WTC11 (cell line): ENCODE measurements at regions not wholly inside any gene's neighbourhood (a gene's known extent, or its start where the extent isn't known, plus 50 kb on each side); places are given as distances from the start of the nearest gene placed in this dataset.

Experiments used
- ATAC-seq: fragments of 200-7000 bp; cut with Tn5 transposase; 2 replicates; pipeline ENCODE4 v1.10.0; 2021; ENCODE audit warnings: mild to moderate bottlenecking, moderate library complexity
- CTCF ChIA-PET: fragments of 300-600 bp; sonication (Branson Sonifier 250); formaldehyde crosslinking; loops from one replicate; lab custom pipeline; 2021; ENCODE audit warnings: antibody characterized with exemption; lab: Charles Lee
- POLR2A ChIA-PET: fragments of 350-600 bp; sonication (Branson Sonifier 250); formaldehyde crosslinking; loops from one replicate; lab custom pipeline; 2021; ENCODE audit warnings: antibody characterized with exemption; lab: Charles Lee
- DNase-seq: peaks from one replicate; pipeline ENCODE4 v3.0.0; 2021; ENCODE audit warnings: low spot score
- H3K27ac Mint-ChIP-seq: 2 replicates; pipeline ENCODE4 v1.8.0; 2021; ENCODE audit warnings: mixed read lengths
- H3K27me3 Mint-ChIP-seq: 2 replicates; pipeline ENCODE4 v1.8.0; 2021; ENCODE audit warnings: low read depth, mild to moderate bottlenecking, moderate library complexity, mixed read lengths
- H3K36me3 Mint-ChIP-seq: 2 replicates; pipeline ENCODE4 v1.8.0; 2021; ENCODE audit warnings: mixed read lengths
- H3K4me1 Mint-ChIP-seq: 2 replicates; pipeline ENCODE4 v1.8.0; 2022; ENCODE audit warnings: mixed read lengths
- H3K4me3 Mint-ChIP-seq: 2 replicates; pipeline ENCODE4 v1.8.0; 2021; ENCODE audit warnings: mild to moderate bottlenecking, moderate library complexity, mixed read lengths
- H3K9me3 Mint-ChIP-seq: 2 replicates; pipeline ENCODE4 v1.8.0; 2021; ENCODE audit warnings: mixed read lengths
- ATF3 ChIP-seq: sonication (generic); formaldehyde crosslinking; conservative IDR thresholded peaks from 2 replicates; pipeline ENCODE4 v1.8.1; 2022; ENCODE audit warnings: mild to moderate bottlenecking, missing genetic modification reagents
- ESRRA ChIP-seq: sonication (generic); formaldehyde crosslinking; IDR thresholded peaks from 2 replicates; pipeline ENCODE4 v1.8.1; 2022; ENCODE audit warnings: mild to moderate bottlenecking, missing genetic modification reagents, borderline replicate concordance
- FOXJ3 ChIP-seq: sonication (generic); formaldehyde crosslinking; IDR thresholded peaks from 2 replicates; pipeline ENCODE4 v1.9.0; 2021; ENCODE audit warnings: missing genetic modification reagents, mild to moderate bottlenecking, borderline replicate concordance
- FOXP4 ChIP-seq: sonication (generic); formaldehyde crosslinking; IDR thresholded peaks from 2 replicates; pipeline ENCODE4 v1.8.0; 2022; ENCODE audit warnings: mild to moderate bottlenecking, missing genetic modification reagents
- GTF2I ChIP-seq: fragments of 250-450 bp; sonication (Bioruptor Pico); conservative IDR thresholded peaks from 2 replicates; pipeline ENCODE4 v1.4.0; 2021; ENCODE audit warnings: mild to moderate bottlenecking
- HMGXB4 ChIP-seq: sonication (generic); formaldehyde crosslinking; IDR thresholded peaks from 2 replicates; pipeline ENCODE4 v1.8.1; 2023; ENCODE audit warnings: mild to moderate bottlenecking, moderate library complexity, missing genetic modification reagents
- JAZF1 ChIP-seq: fragments of 250-450 bp; sonication (Bioruptor Pico); IDR thresholded peaks from 2 replicates; pipeline ENCODE4 v1.9.0; 2021; ENCODE audit warnings: moderate library complexity, mild to moderate bottlenecking, inconsistent platforms
- MXD4 ChIP-seq: fragments of 250-450 bp; sonication (Bioruptor Pico); IDR thresholded peaks from 2 replicates; pipeline ENCODE4 v1.8.0; 2021; ENCODE audit warnings: mild to moderate bottlenecking, moderate library complexity, borderline replicate concordance
- NFATC4 ChIP-seq: fragments of 250-450 bp; sonication (Bioruptor Pico); IDR thresholded peaks from 2 replicates; pipeline ENCODE4 v1.9.0; 2021; ENCODE audit warnings: mild to moderate bottlenecking
- NFE2L1 ChIP-seq: sonication (generic); formaldehyde crosslinking; IDR thresholded peaks from 2 replicates; pipeline ENCODE4 v1.8.1; 2023; ENCODE audit warnings: missing genetic modification reagents
- NFYB ChIP-seq: sonication (generic); formaldehyde crosslinking; conservative IDR thresholded peaks from 2 replicates; pipeline ENCODE4 v1.8.0; 2022; ENCODE audit warnings: low read depth, missing genetic modification reagents
- NR1H2 ChIP-seq: sonication (generic); formaldehyde crosslinking; IDR thresholded peaks from 2 replicates; pipeline ENCODE4 v1.9.0; 2021; ENCODE audit warnings: mild to moderate bottlenecking, moderate library complexity, missing genetic modification reagents
- NR2C2 ChIP-seq: sonication (generic); formaldehyde crosslinking; IDR thresholded peaks from 2 replicates; pipeline ENCODE4 v1.8.0; 2022; ENCODE audit warnings: mild to moderate bottlenecking, missing genetic modification reagents
- RORB ChIP-seq: fragments of 250-450 bp; sonication (Bioruptor Pico); IDR thresholded peaks from 2 replicates; pipeline ENCODE4 v1.9.0; 2021; ENCODE audit warnings: mild to moderate bottlenecking
- SMAD4 ChIP-seq: sonication (generic); formaldehyde crosslinking; IDR thresholded peaks from 2 replicates; pipeline ENCODE4 v1.8.0; 2022; ENCODE audit warnings: mild to moderate bottlenecking, missing genetic modification reagents
- SP1 ChIP-seq: sonication (generic); formaldehyde crosslinking; conservative IDR thresholded peaks from 2 replicates; pipeline ENCODE4 v1.8.1; 2022; ENCODE audit warnings: missing genetic modification reagents
- ZNF138 ChIP-seq: sonication (generic); formaldehyde crosslinking; conservative IDR thresholded peaks from 2 replicates; pipeline ENCODE4 v1.8.1; 2022; ENCODE audit warnings: mild to moderate bottlenecking, moderate library complexity, missing genetic modification reagents
- ZNF281 ChIP-seq: sonication (generic); formaldehyde crosslinking; IDR thresholded peaks from 2 replicates; pipeline ENCODE4 v1.8.0; 2023; ENCODE audit warnings: mild to moderate bottlenecking, missing genetic modification reagents
- ZNF317 ChIP-seq: sonication (generic); formaldehyde crosslinking; IDR thresholded peaks from 2 replicates; pipeline ENCODE4 v1.8.1; 2023; ENCODE audit warnings: low read depth, mild to moderate bottlenecking, moderate library complexity, missing genetic modification reagents, borderline replicate concordance
- ZNF512 ChIP-seq: sonication (generic); formaldehyde crosslinking; IDR thresholded peaks from 2 replicates; pipeline ENCODE4 v1.8.1; 2022; ENCODE audit warnings: missing genetic modification reagents, borderline replicate concordance
- TF ChIP-seq, protein P1 (sequence below): sonication (generic); formaldehyde crosslinking; IDR thresholded peaks from 2 replicates; pipeline ENCODE4 v1.8.0; 2022; ENCODE audit warnings: mild to moderate bottlenecking, missing genetic modification reagents
- TF ChIP-seq, protein P2 (sequence below): fragments of 250-450 bp; sonication (Bioruptor Pico); conservative IDR thresholded peaks from 2 replicates; pipeline ENCODE4 v1.9.0; 2021; ENCODE audit warnings: mild to moderate bottlenecking

GRCh38 chr4:26176598-26177149 lies 144.1 kb upstream of the RBPJ start:
- no peaks in the 10 kb centered on the region for H3K27me3 Mint-ChIP-seq
- no peak for TF ChIP-seq NR1H2 (CRISPR knock-in tag)
- no peak for TF ChIP-seq FOXJ3 (CRISPR knock-in tag)
- TF ChIP-seq MXD4, result no peak
- TF ChIP-seq, protein P1, sequence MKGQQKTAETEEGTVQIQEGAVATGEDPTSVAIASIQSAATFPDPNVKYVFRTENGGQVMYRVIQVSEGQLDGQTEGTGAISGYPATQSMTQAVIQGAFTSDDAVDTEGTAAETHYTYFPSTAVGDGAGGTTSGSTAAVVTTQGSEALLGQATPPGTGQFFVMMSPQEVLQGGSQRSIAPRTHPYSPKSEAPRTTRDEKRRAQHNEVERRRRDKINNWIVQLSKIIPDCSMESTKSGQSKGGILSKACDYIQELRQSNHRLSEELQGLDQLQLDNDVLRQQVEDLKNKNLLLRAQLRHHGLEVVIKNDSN (CRISPR knock-in tag), result no peak
- TF ChIP-seq SMAD4 (CRISPR knock-in tag), result no peak
- ChIA-PET POLR2A (no interaction called here), CTCF (interaction anchor here (0.9 kb wide), 1 partner anchor 12 kb away, joined by 3 read pairs; no protein-coding TSS in a partner anchor)
- H3K27ac Mint-ChIP-seq, result no peak overlapping the region
- peaks cover 18% of the 10 kb centered on the region for H3K4me1 Mint-ChIP-seq
- ATAC-seq (no peak), DNase-seq (no peak)
- H3K9me3 Mint-ChIP-seq, result peaks cover 11% of the 10 kb centered on the region; the same call in 1 of the 2 replicates
- H3K36me3 Mint-ChIP-seq, result no peaks in the 10 kb centered on the region
- H3K4me3 Mint-ChIP-seq, result no peak overlapping the region

GRCh38 chr4:26178854-26179253 lies 142.0 kb upstream of the RBPJ start:
- Mint-ChIP-seq H3K27me3 (no peaks in the 10 kb centered on the region), H3K36me3 (no peaks in the 10 kb centered on the region), H3K4me3 (no peak overlapping the region), H3K27ac (no peak overlapping the region), H3K4me1 (peaks cover 12% of the 10 kb centered on the region), H3K9me3 (peaks cover 7% of the 10 kb centered on the region; the same call in 1 of the 2 replicates)
- DNase-seq (no peak), ATAC-seq (no peak)
- CTCF ChIA-PET, result interaction anchor here (0.6 to 1.2 kb wide), 2 partner anchors 24 to 97 kb away, joined by 3 read pairs; no protein-coding TSS in a partner anchor
- POLR2A ChIA-PET, result no interaction called here
- TF ChIP-seq ZNF512 (CRISPR knock-in tag) (no peak), NFYB (no peak), NR2C2 (CRISPR knock-in tag) (no peak), ESRRA (no peak), NFE2L1 (no peak), NFATC4 (CRISPR knock-in tag) (no peak), HMGXB4 (CRISPR knock-in tag) (no peak), ZNF317 (CRISPR knock-in tag) (no peak)

GRCh38 chr4:26179316-26179760 lies 141.5 kb upstream of the RBPJ start:
- ATAC-seq (no peak), DNase-seq (no peak)
- Mint-ChIP-seq H3K9me3 (peaks cover 7% of the 10 kb centered on the region; the same call in 1 of the 2 replicates), H3K27ac (no peak overlapping the region), H3K36me3 (no peaks in the 10 kb centered on the region), H3K4me1 (peaks cover 9% of the 10 kb centered on the region), H3K27me3 (no peaks in the 10 kb centered on the region), H3K4me3 (no peak overlapping the region)
- CTCF ChIA-PET, result interaction anchor here (0.6 kb wide), 1 partner anchor 24 kb away, joined by 3 read pairs; no protein-coding TSS in a partner anchor
- POLR2A ChIA-PET, result no interaction called here
- no peak for TF ChIP-seq GTF2I (CRISPR knock-in tag)
- TF ChIP-seq FOXP4, result no peak
- no peak for TF ChIP-seq SP1 (CRISPR knock-in tag)
- TF ChIP-seq ATF3 (CRISPR knock-in tag), result no peak
- no peak for TF ChIP-seq ZNF281 (CRISPR knock-in tag)
- TF ChIP-seq, protein P2, sequence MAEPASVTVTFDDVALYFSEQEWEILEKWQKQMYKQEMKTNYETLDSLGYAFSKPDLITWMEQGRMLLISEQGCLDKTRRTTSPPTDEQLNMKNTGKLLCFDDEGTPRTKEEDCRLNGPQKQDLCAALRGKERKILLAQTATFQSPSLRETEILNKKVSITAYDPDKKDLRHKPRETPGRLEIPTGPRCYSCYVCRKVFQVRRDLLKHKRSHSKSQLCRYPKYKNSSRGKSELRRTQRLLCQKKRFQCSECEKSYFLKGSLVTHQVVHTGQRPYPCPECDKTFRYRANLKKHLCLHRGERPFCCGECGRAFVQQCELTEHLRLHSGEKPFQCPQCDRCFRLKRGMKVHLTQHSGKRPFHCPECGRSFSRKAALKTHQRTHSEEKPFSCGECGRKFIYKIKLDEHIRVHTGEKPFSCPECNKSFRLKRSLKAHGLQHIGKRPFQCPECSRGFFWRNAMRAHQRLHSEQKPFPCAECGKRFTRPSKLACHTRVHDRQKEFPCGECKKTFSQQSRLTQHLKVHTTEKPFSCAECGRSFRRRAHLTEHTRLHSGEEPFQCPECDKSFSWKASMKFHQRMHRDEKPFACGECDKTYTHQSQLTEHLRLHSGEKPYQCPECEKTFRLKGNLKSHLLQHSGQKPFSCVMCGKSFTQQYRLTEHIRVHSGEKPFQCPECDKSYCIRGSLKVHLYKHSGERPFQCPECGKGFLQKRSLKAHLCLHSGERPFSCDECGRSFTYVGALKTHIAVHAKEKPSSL (CRISPR knock-in tag), result no peak
- TF ChIP-seq JAZF1 (CRISPR knock-in tag), result no peak
- TF ChIP-seq ZNF138, result no peak
- TF ChIP-seq FOXJ3 (CRISPR knock-in tag), result no peak
- no peak for TF ChIP-seq RORB (CRISPR knock-in tag)
